Large intestine (tissue), 3 donors: ENCODE measurements at regions not wholly inside any gene's neighbourhood (a gene's known extent, or its start where the extent isn't known, plus 50 kb on each side); places are given as distances from the start of the nearest gene placed in this dataset.

Source experiments
- DNase-seq, 2 donors: peaks; one replicate each; pipeline versions ENCODE4 v3.0.0 to v3.0.0-alpha.2; 2013
- H3K27ac ChIP-seq: one replicate; pipeline ENCODE4 v1.5.1; 2013; ENCODE audit warnings: low read length
- H3K27me3 ChIP-seq: 2 replicates; pipeline ENCODE4 v1.6.1; 2013; ENCODE audit warnings: low read length; ENCODE audit not compliant: control insufficient read depth, insufficient read depth
- H3K36me3 ChIP-seq: 2 replicates; pipeline ENCODE4 v1.6.1; 2013; ENCODE audit warnings: low read length; ENCODE audit not compliant: control insufficient read depth, insufficient read depth
- H3K4me1 ChIP-seq: one replicate; pipeline ENCODE4 v1.6.1; 2013; ENCODE audit warnings: low read length; ENCODE audit not compliant: control insufficient read depth, insufficient read depth
- H3K4me3 ChIP-seq: one replicate; pipeline ENCODE4 v1.5.1; 2013; ENCODE audit warnings: low read length
- H3K9me3 ChIP-seq: one replicate; pipeline ENCODE4 v1.6.1; 2013; ENCODE audit warnings: mild to moderate bottlenecking, low read depth, low read length, moderate library complexity; ENCODE audit not compliant: control insufficient read depth
- WGBS: methylation state at CpG from one replicate; pipeline ENCODE4 v1.1.5; 2013; ENCODE audit warnings: low lambda C conversion rate; ENCODE audit not compliant: insufficient coverage; 5-methylcytosine and 5-hydroxymethylcytosine counted together

DNA sequence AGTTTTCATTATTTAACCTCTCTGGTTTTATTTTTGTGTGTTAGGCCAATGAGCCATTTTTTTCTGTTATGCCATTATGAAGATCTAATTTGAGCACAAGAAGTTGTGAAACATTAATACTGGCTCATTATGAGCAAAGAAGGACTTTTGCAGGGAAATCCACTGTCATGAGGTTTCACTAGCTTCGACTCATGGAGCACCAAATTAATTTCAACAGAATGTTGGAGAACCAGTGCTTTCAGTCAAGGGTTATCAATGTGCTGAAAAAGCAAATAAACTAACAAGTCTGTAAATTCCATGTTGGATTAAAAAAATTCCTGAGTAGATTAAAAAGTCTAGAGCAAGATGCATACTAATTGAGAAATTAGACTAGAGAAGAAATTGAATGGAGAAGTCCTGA is 594.2 kb upstream of the FZD8 start:
- WGBS, result 50% methylated on average over 1 of the region's 1 CpG
- H3K36me3 ChIP-seq, result no peaks in the 10 kb centered on the region
- no peaks in the 10 kb centered on the region for H3K9me3 ChIP-seq
- no peak overlapping the region for H3K27ac ChIP-seq
- no peak for DNase-seq
- H3K27me3 ChIP-seq, result no peaks in the 10 kb centered on the region
- H3K4me1 ChIP-seq, result no peaks in the 10 kb centered on the region
- no peak overlapping the region for H3K4me3 ChIP-seq

DNA sequence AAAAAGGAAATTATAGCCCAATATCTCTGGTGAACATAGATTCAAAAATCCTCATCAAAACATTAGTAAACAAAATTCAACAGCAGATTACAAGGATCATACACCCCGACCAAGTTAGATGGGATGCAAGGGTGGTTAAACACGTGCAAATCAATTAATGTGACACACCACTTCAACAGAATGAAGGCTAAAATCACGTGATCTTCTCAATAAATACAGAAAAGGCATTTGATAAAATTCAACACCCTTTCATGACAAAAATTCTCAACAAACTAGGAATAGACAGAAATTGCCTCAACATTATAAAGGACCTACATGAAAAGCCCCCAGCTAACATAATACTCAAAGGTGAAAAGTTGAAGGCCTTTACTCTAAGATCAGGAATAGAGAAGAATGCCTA is 590.8 kb upstream of the FZD8 start:
- Histone ChIP-seq H3K36me3 (no peaks in the 10 kb centered on the region), H3K4me1 (no peaks in the 10 kb centered on the region), H3K27me3 (no peaks in the 10 kb centered on the region), H3K9me3 (no peaks in the 10 kb centered on the region), H3K27ac (no peak overlapping the region), H3K4me3 (no peak overlapping the region)
- DNase-seq, result no peak
- WGBS, result 83% methylated on average over 2 of the region's 3 CpGs

- WGBS, result 100% methylated on average over 2 of the region's 4 CpGs
- Histone ChIP-seq H3K9me3 (no peaks in the 10 kb centered on the region), H3K27ac (no peak overlapping the region), H3K36me3 (no peaks in the 10 kb centered on the region), H3K4me1 (no peaks in the 10 kb centered on the region), H3K27me3 (no peaks in the 10 kb centered on the region), H3K4me3 (no peak overlapping the region)
- no peak for DNase-seq
Observed at GRCh38 chr10:36224431-36224985, 582.4 kb upstream of the FZD8 start.

DNA sequence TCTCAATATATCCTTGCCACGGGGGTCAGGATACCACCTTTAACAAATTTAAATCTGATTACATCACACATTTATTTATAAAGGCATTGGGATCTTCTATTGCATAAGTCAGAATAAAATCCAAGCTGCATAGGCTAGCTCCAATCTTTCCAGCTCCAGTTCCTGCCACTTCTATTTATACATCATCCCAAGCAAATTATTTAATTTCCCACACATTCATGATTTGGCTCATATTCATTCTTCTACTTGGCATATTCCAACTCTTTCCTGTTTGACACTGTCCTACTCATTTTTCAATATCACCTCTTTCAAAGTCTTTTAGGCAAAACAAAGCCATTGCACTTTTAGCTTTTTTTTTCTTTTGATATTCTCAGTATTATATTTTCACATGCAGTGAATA is 579.0 kb upstream of the FZD8 start:
- WGBS, result no CpG with 5 or more reads among the region's 1 CpG
- Histone ChIP-seq H3K27me3 (no peaks in the 10 kb centered on the region), H3K27ac (no peak overlapping the region), H3K36me3 (no peaks in the 10 kb centered on the region), H3K4me3 (no peak overlapping the region), H3K4me1 (no peaks in the 10 kb centered on the region), H3K9me3 (no peaks in the 10 kb centered on the region)
- no peak for DNase-seq

GRCh38 chr10:36220151-36220550 is 578.1 kb upstream of the FZD8 start:
- H3K9me3 ChIP-seq, result no peaks in the 10 kb centered on the region
- no peak overlapping the region for H3K27ac ChIP-seq
- H3K4me3 ChIP-seq, result no peak overlapping the region
- DNase-seq, result no peak
- H3K36me3 ChIP-seq, result no peaks in the 10 kb centered on the region
- no peaks in the 10 kb centered on the region for H3K4me1 ChIP-seq
- WGBS, result no CpG with 5 or more reads among the region's 1 CpG
- no peaks in the 10 kb centered on the region for H3K27me3 ChIP-seq

DNA sequence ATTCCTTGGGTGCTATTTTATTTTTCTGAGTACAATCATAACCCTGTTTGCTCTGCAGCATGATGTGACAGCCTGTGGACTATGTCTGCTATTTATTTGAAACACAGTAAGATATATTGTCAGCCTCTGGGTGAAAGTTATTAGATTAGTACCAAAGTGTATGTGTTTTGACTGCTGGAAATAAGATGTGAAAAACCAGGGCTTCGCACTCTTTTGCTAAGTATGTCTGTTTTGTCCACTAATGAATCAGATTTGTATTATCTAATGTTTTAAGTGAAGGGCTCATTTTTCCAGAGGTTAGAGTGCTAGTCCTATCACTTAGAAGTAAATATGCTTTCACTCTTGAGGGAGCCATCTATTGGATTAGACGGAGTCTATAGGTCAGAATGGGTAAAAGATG is 569.8 kb upstream of the FZD8 start:
- Histone ChIP-seq H3K27ac (no peak overlapping the region), H3K4me1 (no peaks in the 10 kb centered on the region), H3K36me3 (no peaks in the 10 kb centered on the region), H3K4me3 (no peak overlapping the region), H3K9me3 (no peaks in the 10 kb centered on the region), H3K27me3 (no peaks in the 10 kb centered on the region)
- DNase-seq, result no peak
- WGBS, result 60% methylated on average over 1 of the region's 2 CpGs

DNA sequence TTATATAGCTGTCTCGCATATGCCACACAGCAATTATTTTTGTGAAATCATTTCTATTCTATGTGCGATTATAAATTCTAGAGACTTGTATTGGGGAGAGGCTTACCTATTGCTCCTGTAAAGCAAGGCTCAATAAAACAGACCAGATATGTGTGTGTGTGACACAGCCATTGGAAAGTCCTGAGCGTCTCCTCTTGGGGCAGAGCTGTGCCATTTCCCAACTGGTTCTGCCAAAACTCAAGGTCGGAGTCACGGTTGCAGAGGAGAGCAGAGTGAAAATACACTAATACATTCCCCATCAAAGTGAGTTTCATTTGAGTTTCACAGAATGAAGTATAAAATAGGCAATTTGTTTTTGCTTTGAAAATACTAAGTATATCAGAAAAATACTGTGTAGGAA is 567.4 kb upstream of the FZD8 start:
- Histone ChIP-seq H3K4me1 (no peaks in the 10 kb centered on the region), H3K9me3 (no peaks in the 10 kb centered on the region), H3K27ac (no peak overlapping the region), H3K27me3 (no peaks in the 10 kb centered on the region), H3K36me3 (no peaks in the 10 kb centered on the region), H3K4me3 (no peak overlapping the region)
- DNase-seq, result no peak
- 90% methylated on average over 4 of the region's 5 CpGs for whole genome bisulfite sequencing

- no peaks in the 10 kb centered on the region for H3K9me3 ChIP-seq
- H3K4me1 ChIP-seq, result no peaks in the 10 kb centered on the region
- WGBS, result no CpG with 5 or more reads among the region's 1 CpG
- no peaks in the 10 kb centered on the region for H3K36me3 ChIP-seq
- H3K27ac ChIP-seq, result no peak overlapping the region
- no peak overlapping the region for H3K4me3 ChIP-seq
- DNase-seq, result no peak
- H3K27me3 ChIP-seq, result no peaks in the 10 kb centered on the region
Observed at GRCh38 chr10:36202881-36203280, 560.8 kb upstream of the FZD8 start.

- Histone ChIP-seq H3K27ac (no peak overlapping the region), H3K9me3 (no peaks in the 10 kb centered on the region), H3K4me3 (no peak overlapping the region), H3K27me3 (no peaks in the 10 kb centered on the region), H3K4me1 (no peaks in the 10 kb centered on the region), H3K36me3 (no peaks in the 10 kb centered on the region)
- WGBS, result 94% methylated on average over 3 of the region's 5 CpGs
- no peak for DNase-seq
Observed at GRCh38 chr10:36200577-36200976, 558.5 kb upstream of the FZD8 start.

GRCh38 chr10:36198322-36198721 is 556.2 kb upstream of the FZD8 start:
- no peaks in the 10 kb centered on the region for H3K36me3 ChIP-seq
- no peaks in the 10 kb centered on the region for H3K4me1 ChIP-seq
- H3K9me3 ChIP-seq, result no peaks in the 10 kb centered on the region
- H3K27ac ChIP-seq, result no peak overlapping the region
- no peaks in the 10 kb centered on the region for H3K27me3 ChIP-seq
- peak; percentile 49 to 68 for DNase-seq
- no peak overlapping the region for H3K4me3 ChIP-seq

DNA sequence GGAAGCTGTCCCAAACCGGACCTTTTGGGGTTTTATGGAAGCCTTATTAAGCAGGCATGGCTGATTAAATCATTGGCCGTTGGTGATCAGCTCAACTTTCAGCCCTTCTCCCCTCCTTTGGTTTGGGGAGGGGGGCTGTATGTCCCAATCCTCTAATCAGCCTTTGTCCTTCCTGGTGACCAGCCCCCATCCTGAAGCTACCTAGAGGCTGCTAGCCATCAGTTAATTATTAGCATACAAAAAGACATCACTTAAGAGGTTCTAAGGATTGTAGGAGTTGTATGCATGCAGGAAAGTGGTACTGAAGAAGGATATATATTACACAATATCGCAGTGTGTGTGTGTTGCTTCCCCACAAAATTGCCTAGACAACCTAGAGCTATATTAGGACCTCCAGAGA is 553.3 kb upstream of the FZD8 start:
- Histone ChIP-seq H3K36me3 (no peaks in the 10 kb centered on the region), H3K4me1 (no peaks in the 10 kb centered on the region), H3K27me3 (no peaks in the 10 kb centered on the region), H3K9me3 (peaks cover 4% of the 10 kb centered on the region), H3K4me3 (no peak overlapping the region), H3K27ac (no peak overlapping the region)
- no CpG with 5 or more reads among the region's 3 CpGs for WGBS
- no peak for DNase-seq
